ENCODE measurements at regions not wholly inside any gene's neighbourhood (a gene's known extent, or its start where the extent isn't known, plus 50 kb on each side); places are given as distances from the start of the nearest gene placed in this dataset.

GRCh38 chr2:144771348-144771747 lies 251.4 kb upstream of the ZEB2 start:
- Histone ChIP-seq H3K79me2 (replicated peaks; ENCODE audit: insufficient read depth) (no peaks in the 10 kb centered on the region), H2AFZ (no peak overlapping the region), H3K4me3 (no peak overlapping the region), H3K36me3 (ENCODE audit: insufficient read depth) (no peaks in the 10 kb centered on the region), H3K27ac (ENCODE audit: low read depth) (no peak overlapping the region), H3K9me2 (ENCODE audit: insufficient read depth) (no peaks in the 10 kb centered on the region), H3K27me3 (ENCODE audit: insufficient read depth) (no peaks in the 10 kb centered on the region), H3K4me1 (ENCODE audit: insufficient read depth) (0 out of 2 replicates have a peak, but pooled peaks cover 3% of the 10 kb centered on the region), H3F3A (replicated peaks; ENCODE audit: low read depth) (no peaks in the 10 kb centered on the region), H4K20me1 (replicated peaks; ENCODE audit: insufficient read depth) (no peaks in the 10 kb centered on the region), H3K4me2 (no peak overlapping the region)
- Mint-ChIP-seq H3K27me3 (ENCODE audit: insufficient read depth, low read depth, poor library complexity) (no peaks in the 10 kb centered on the region), H3K27ac (no peak overlapping the region), H3K4me3 (no peak overlapping the region), H3K36me3 (ENCODE audit: low read depth) (no peaks in the 10 kb centered on the region), H3K9me3 (no peaks in the 10 kb centered on the region), H3K4me1 (peaks cover 7% of the 10 kb centered on the region)
- ATAC-seq (no peak), DNase-seq (ENCODE audit: low spot score) (no peak)
- TF ChIP-seq, protein P1, sequence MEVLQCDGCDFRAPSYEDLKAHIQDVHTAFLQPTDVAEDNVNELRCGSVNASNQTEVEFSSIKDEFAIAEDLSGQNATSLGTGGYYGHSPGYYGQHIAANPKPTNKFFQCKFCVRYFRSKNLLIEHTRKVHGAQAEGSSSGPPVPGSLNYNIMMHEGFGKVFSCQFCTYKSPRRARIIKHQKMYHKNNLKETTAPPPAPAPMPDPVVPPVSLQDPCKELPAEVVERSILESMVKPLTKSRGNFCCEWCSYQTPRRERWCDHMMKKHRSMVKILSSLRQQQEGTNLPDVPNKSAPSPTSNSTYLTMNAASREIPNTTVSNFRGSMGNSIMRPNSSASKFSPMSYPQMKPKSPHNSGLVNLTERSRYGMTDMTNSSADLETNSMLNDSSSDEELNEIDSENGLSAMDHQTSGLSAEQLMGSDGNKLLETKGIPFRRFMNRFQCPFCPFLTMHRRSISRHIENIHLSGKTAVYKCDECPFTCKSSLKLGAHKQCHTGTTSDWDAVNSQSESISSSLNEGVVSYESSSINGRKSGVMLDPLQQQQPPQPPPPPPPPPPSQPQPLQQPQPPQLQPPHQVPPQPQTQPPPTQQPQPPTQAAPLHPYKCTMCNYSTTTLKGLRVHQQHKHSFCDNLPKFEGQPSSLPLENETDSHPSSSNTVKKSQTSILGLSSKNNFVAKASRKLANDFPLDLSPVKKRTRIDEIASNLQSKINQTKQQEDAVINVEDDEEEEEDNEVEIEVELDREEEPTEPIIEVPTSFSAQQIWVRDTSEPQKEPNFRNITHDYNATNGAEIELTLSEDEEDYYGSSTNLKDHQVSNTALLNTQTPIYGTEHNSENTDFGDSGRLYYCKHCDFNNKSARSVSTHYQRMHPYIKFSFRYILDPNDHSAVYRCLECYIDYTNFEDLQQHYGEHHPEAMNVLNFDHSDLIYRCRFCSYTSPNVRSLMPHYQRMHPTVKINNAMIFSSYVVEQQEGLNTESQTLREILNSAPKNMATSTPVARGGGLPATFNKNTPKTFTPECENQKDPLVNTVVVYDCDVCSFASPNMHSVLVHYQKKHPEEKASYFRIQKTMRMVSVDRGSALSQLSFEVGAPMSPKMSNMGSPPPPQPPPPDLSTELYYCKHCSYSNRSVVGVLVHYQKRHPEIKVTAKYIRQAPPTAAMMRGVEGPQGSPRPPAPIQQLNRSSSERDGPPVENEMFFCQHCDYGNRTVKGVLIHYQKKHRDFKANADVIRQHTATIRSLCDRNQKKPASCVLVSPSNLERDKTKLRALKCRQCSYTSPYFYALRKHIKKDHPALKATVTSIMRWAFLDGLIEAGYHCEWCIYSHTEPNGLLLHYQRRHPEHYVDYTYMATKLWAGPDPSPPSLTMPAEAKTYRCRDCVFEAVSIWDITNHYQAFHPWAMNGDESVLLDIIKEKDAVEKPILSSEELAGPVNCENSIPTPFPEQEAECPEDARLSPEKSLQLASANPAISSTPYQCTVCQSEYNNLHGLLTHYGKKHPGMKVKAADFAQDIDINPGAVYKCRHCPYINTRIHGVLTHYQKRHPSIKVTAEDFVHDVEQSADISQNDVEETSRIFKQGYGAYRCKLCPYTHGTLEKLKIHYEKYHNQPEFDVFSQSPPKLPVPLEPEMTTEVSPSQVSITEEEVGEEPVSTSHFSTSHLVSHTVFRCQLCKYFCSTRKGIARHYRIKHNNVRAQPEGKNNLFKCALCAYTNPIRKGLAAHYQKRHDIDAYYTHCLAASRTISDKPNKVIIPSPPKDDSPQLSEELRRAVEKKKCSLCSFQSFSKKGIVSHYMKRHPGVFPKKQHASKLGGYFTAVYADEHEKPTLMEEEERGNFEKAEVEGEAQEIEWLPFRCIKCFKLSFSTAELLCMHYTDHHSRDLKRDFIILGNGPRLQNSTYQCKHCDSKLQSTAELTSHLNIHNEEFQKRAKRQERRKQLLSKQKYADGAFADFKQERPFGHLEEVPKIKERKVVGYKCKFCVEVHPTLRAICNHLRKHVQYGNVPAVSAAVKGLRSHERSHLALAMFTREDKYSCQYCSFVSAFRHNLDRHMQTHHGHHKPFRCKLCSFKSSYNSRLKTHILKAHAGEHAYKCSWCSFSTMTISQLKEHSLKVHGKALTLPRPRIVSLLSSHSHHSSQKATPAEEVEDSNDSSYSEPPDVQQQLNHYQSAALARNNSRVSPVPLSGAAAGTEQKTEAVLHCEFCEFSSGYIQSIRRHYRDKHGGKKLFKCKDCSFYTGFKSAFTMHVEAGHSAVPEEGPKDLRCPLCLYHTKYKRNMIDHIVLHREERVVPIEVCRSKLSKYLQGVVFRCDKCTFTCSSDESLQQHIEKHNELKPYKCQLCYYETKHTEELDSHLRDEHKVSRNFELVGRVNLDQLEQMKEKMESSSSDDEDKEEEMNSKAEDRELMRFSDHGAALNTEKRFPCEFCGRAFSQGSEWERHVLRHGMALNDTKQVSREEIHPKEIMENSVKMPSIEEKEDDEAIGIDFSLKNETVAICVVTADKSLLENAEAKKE (CRISPR knock-in tag; IDR thresholded peaks at IDR 0.05): no peak
- TF ChIP-seq ZNF331 (CRISPR knock-in tag; IDR thresholded peaks at IDR 0.05; ENCODE audit: low read depth): no peak
- no peak for TF ChIP-seq CREB1 (CRISPR knock-in tag; IDR thresholded peaks at IDR 0.05; ENCODE audit: low read depth)
- TF ChIP-seq JUNB (IDR thresholded peaks at IDR 0.05; ENCODE audit: unreplicated experiment): no peak
- no peak for TF ChIP-seq ZNF114 (CRISPR knock-in tag; IDR thresholded peaks at IDR 0.05)
- TF ChIP-seq NANOG (IDR thresholded peaks at IDR 0.05; ENCODE audit: borderline replicate concordance): no peak
- TF ChIP-seq EZH2 (IDR thresholded peaks at IDR 0.05; ENCODE audit: low read depth, unreplicated experiment): no peak
- no peak for TF ChIP-seq ETS1 (IDR thresholded peaks at IDR 0.05)
- TF ChIP-seq, protein P2, sequence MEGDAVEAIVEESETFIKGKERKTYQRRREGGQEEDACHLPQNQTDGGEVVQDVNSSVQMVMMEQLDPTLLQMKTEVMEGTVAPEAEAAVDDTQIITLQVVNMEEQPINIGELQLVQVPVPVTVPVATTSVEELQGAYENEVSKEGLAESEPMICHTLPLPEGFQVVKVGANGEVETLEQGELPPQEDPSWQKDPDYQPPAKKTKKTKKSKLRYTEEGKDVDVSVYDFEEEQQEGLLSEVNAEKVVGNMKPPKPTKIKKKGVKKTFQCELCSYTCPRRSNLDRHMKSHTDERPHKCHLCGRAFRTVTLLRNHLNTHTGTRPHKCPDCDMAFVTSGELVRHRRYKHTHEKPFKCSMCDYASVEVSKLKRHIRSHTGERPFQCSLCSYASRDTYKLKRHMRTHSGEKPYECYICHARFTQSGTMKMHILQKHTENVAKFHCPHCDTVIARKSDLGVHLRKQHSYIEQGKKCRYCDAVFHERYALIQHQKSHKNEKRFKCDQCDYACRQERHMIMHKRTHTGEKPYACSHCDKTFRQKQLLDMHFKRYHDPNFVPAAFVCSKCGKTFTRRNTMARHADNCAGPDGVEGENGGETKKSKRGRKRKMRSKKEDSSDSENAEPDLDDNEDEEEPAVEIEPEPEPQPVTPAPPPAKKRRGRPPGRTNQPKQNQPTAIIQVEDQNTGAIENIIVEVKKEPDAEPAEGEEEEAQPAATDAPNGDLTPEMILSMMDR (conservative IDR thresholded peaks at IDR 0.05; ENCODE audit: low read depth in 2 of 2): no peak
- no peak for TF ChIP-seq POLR2AphosphoS5 (IDR thresholded peaks at IDR 0.05; ENCODE audit: low read depth)
- no peak for TF ChIP-seq STAT1 (IDR thresholded peaks at IDR 0.05; ENCODE audit: unreplicated experiment)
- TF ChIP-seq REST (IDR thresholded peaks at IDR 0.05; ENCODE audit: unreplicated experiment): no peak
- no peak for TF ChIP-seq EZH2phosphoT487 (IDR thresholded peaks at IDR 0.05; ENCODE audit: unreplicated experiment)

Measured in GM23338 (cell line).